GM12878 (cell line): ENCODE measurements at regions not wholly inside any gene's neighbourhood (a gene's known extent, or its start where the extent isn't known, plus 50 kb on each side); places are given as distances from the start of the nearest gene placed in this dataset.

Experiments used
- ATAC-seq: fragments of 200-7000 bp; cut with Tn5 transposase; 3 replicates; pipeline ENCODE4 v1.9.1; 2020; ENCODE audit warnings: mild to moderate bottlenecking, moderate library complexity
- BruUV-seq: library from RNA; stranded (reverse); fragments of 400-500 nt; replicated peaks from 2 replicates; lab custom pipeline; 2021; lab: Mats Ljungman, UMichigan
- CTCF ChIA-PET: fragments of 300-600 bp; sonication (Branson Sonifier 250); formaldehyde crosslinking; extraction: SDS; loops from one replicate; lab custom pipeline; 2021; ENCODE audit warnings: inconsistent platforms; lab: Yijun Ruan, JAX
- POLR2A ChIA-PET: fragments of 350-600 bp; formaldehyde crosslinking; extraction: SDS; loops from one replicate; lab custom pipeline; 2021; ENCODE audit warnings: inconsistent platforms; lab: Charles Lee
- RAD21 ChIA-PET: fragments of 300-600 bp; sonication (Branson Sonifier 250); formaldehyde crosslinking; loops from one replicate; lab custom pipeline; 2023; ENCODE audit warnings: antibody characterized with exemption; ENCODE audit not compliant: unreplicated experiment; lab: Charles Lee
- SMC1A ChIA-PET: fragments of 300-600 bp; sonication (Branson Sonifier 250); formaldehyde crosslinking; loops from one replicate; lab custom pipeline; 2023; ENCODE audit not compliant: unreplicated experiment, uncharacterized antibody; lab: Charles Lee
- DNase-seq: peaks from one replicate; pipeline ENCODE4 v3.0.0-alpha.2; 2011; ENCODE audit warnings: low read depth, low spot score
- FAIRE-seq: peaks from 3 replicates; lab custom pipeline; 2011; peaks lifted over from hg19 to GRCh38; lab: Jason Lieb, UNC
- H2AFZ ChIP-seq: 2 replicates; pipeline ENCODE4 v1.6.0; 2011; ENCODE audit warnings: low read depth, low read length, control low read depth; ENCODE audit not compliant: control insufficient read depth
- H3K27ac ChIP-seq: 2 replicates; pipeline ENCODE4 v1.5.1; 2011; ENCODE audit warnings: control low read depth; ENCODE audit not compliant: control insufficient read depth, insufficient read depth
- H3K27me3 ChIP-seq, 2 experiments: replicated peaks in 1 of 2; 2 replicates each; pipeline versions ENCODE4 v1.6.0 to v1.6.1; 2011; ENCODE audit warnings: low read length in 1 of 2; ENCODE audit not compliant: control insufficient read depth in 2 of 2, insufficient read depth in 2 of 2
- H3K36me3 ChIP-seq, 2 experiments: 2 replicates each; pipeline ENCODE4 v1.5.1; 2011; ENCODE audit warnings: low read length in 1 of 2; ENCODE audit not compliant: control insufficient read depth in 2 of 2, insufficient read depth in 2 of 2
- H3K4me1 ChIP-seq: 2 replicates; pipeline ENCODE4 v1.6.1; 2011; ENCODE audit warnings: mild to moderate bottlenecking, low read length, moderate library complexity, mixed read lengths; ENCODE audit not compliant: control insufficient read depth, insufficient read depth
- H3K4me2 ChIP-seq: 2 replicates; pipeline ENCODE4 v1.6.0; 2011; ENCODE audit warnings: control low read depth; ENCODE audit not compliant: control insufficient read depth, insufficient read depth
- H3K4me3 ChIP-seq: fragments of 200-600 bp; sonication (generic); 2 replicates; pipeline ENCODE4 v1.5.1; 2016
- H3K79me2 ChIP-seq: 2 replicates; pipeline ENCODE4 v1.6.0; 2011; ENCODE audit warnings: low read length; ENCODE audit not compliant: control insufficient read depth, insufficient read depth
- H3K9ac ChIP-seq: 2 replicates; pipeline ENCODE4 v1.8.0; 2011; ENCODE audit warnings: low read length, control low read depth, mixed read lengths; ENCODE audit not compliant: control insufficient read depth, insufficient read depth
- H3K9me3 ChIP-seq: replicated peaks from 3 replicates; pipeline ENCODE4 v1.5.1; 2011; ENCODE audit warnings: mild to moderate bottlenecking, low read length; ENCODE audit not compliant: control insufficient read depth, insufficient read depth
- H4K20me1 ChIP-seq: 2 replicates; pipeline ENCODE4 v1.6.0; 2011; ENCODE audit not compliant: control insufficient read depth, insufficient read depth
- CBX5 ChIP-seq: sonication (generic); IDR thresholded peaks from 2 replicates; pipeline ENCODE4 v1.6.1; 2016; ENCODE audit warnings: low read depth, moderate library complexity, mild to moderate bottlenecking, inconsistent platforms
- JUND ChIP-seq: IDR thresholded peaks from 2 replicates; pipeline ENCODE4 v1.6.1; 2012; ENCODE audit warnings: low read depth, mild to moderate bottlenecking, low read length, improper control_type of control experiment, moderate library complexity
- NFYA ChIP-seq: IDR thresholded peaks from 2 replicates; pipeline ENCODE4 v1.6.1; 2011; ENCODE audit warnings: low read depth, mild to moderate bottlenecking, low read length, improper control_type of control experiment, borderline replicate concordance
- NFYB ChIP-seq: IDR thresholded peaks from 2 replicates; pipeline ENCODE4 v1.6.1; 2011; ENCODE audit warnings: low read depth, mild to moderate bottlenecking, low read length, improper control_type of control experiment, moderate library complexity; ENCODE audit not compliant: insufficient read depth
- PAX8 ChIP-seq: fragments of 450-650 bp; IDR thresholded peaks from 2 replicates; pipeline ENCODE4 v1.6.1; 2017; ENCODE audit warnings: mild to moderate bottlenecking, moderate library complexity
- SMARCA5 ChIP-seq: fragments of 450-650 bp; IDR thresholded peaks from 2 replicates; pipeline ENCODE4 v1.6.1; 2017; ENCODE audit warnings: mild to moderate bottlenecking
- in situ Hi-C: fragments of 300-500 bp; cut with MboI; formaldehyde crosslinking; loops from 9 replicates; pipeline ENCODE4 v1.14.3; 2018; ENCODE audit warnings: mixed read lengths
- intact Hi-C: fragments of 100-400 bp; cut with micrococcal nuclease; formaldehyde crosslinking; loops from one replicate; pipeline ENCODE4 v1.14.2; 2022; ENCODE audit not compliant: unreplicated experiment

- no TSS peak for BruUV-seq
- Histone ChIP-seq H3K27ac (no peak overlapping the region), H2AFZ (no peak overlapping the region), H3K36me3 (no peaks in the 10 kb centered on the region), H3K79me2 (no peaks in the 10 kb centered on the region), H3K4me2 (no peak overlapping the region), H3K9me3 (no peaks in the 10 kb centered on the region), H3K9ac (no peak overlapping the region), H3K4me1 (no peaks in the 10 kb centered on the region), H3K27me3 (no peaks in the 10 kb centered on the region; a peak in 1 of 4 replicates), H4K20me1 (no peaks in the 10 kb centered on the region), H3K4me3 (no peak overlapping the region)
- SMC1A ChIA-PET = no interaction called here
- FAIRE-seq (no peak), DNase-seq (no peak), ATAC-seq (no peak)
- CTCF ChIA-PET = no interaction called here
- no peak for TF ChIP-seq NFYA
- in situ Hi-C loops = no loop called here
- RAD21 ChIA-PET = no interaction called here
- POLR2A ChIA-PET = no interaction called here
- intact Hi-C loops = loop anchor here (10.0 kb wide), 1 partner anchor 1805 kb away; no protein-coding TSS in a partner anchor
Measured at GRCh38 chr4:123819362-123820035, 422.9 kb downstream of the SPRY1 start.

GRCh38 chr4:123821861-123822260 is 425.3 kb downstream of the SPRY1 start:
- Histone ChIP-seq H3K27ac (no peak overlapping the region), H3K4me2 (no peak overlapping the region), H3K27me3 (no peaks in the 10 kb centered on the region; a peak in 1 of 4 replicates), H3K9ac (no peak overlapping the region), H3K79me2 (no peaks in the 10 kb centered on the region), H3K4me1 (no peaks in the 10 kb centered on the region), H3K4me3 (no peak overlapping the region), H3K36me3 (no peaks in the 10 kb centered on the region), H3K9me3 (no peaks in the 10 kb centered on the region), H2AFZ (no peak overlapping the region), H4K20me1 (no peaks in the 10 kb centered on the region)
- ChIA-PET SMC1A (no interaction called here), CTCF (interaction anchor here (1.4 kb wide), 1 partner anchor 46 kb away, joined by 4 read pairs; no protein-coding TSS in a partner anchor), POLR2A (no interaction called here), RAD21 (no interaction called here)
- TF ChIP-seq PAX8 (no peak), CBX5 (no peak), SMARCA5 (no peak), NFYB (no peak), JUND (no peak)
- BruUV-seq = no TSS peak
- intact Hi-C loops (no loop called here), in situ Hi-C loops (no loop called here)
- no peak for DNase-seq
- ATAC-seq = no peak
- peak; percentile 13 for FAIRE-seq
